ENCODE measurements at regions not wholly inside any gene's neighbourhood (a gene's known extent, or its start where the extent isn't known, plus 50 kb on each side); places are given as distances from the start of the nearest gene placed in this dataset.

DNA sequence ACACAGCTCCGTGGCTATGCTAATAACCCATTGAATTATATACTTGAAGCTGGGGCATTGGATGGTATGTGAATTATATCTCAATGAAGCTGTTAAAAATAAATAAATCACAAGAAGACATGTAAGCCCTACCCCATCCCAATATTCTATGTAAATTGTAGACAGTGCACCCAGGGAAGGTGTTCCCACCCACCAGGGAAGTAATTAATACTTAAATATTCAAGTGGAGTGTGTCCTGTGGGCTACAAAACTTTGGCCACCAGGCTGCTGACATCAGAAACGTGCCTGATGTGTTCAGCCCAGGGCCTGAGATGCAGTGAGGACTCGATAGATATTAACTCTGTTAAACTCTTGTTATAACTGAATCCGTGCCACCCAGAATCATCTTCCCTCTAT lies 240.4 kb upstream of the RREB1 start:
- TF ChIP-seq EGR1 (IDR thresholded peaks at IDR 0.05; ENCODE audit: low read depth in 2 of 2) (no peak), CTCF (IDR thresholded peaks at IDR 0.05; ENCODE audit: low read depth, low read length, missing input control) (no peak), YY1 (IDR thresholded peaks at IDR 0.05) (no peak), ZBTB33 (IDR thresholded peaks at IDR 0.05) (no peak), RAD21 (IDR thresholded peaks at IDR 0.05) (no peak)
- TF ChIP-seq, protein P1, sequence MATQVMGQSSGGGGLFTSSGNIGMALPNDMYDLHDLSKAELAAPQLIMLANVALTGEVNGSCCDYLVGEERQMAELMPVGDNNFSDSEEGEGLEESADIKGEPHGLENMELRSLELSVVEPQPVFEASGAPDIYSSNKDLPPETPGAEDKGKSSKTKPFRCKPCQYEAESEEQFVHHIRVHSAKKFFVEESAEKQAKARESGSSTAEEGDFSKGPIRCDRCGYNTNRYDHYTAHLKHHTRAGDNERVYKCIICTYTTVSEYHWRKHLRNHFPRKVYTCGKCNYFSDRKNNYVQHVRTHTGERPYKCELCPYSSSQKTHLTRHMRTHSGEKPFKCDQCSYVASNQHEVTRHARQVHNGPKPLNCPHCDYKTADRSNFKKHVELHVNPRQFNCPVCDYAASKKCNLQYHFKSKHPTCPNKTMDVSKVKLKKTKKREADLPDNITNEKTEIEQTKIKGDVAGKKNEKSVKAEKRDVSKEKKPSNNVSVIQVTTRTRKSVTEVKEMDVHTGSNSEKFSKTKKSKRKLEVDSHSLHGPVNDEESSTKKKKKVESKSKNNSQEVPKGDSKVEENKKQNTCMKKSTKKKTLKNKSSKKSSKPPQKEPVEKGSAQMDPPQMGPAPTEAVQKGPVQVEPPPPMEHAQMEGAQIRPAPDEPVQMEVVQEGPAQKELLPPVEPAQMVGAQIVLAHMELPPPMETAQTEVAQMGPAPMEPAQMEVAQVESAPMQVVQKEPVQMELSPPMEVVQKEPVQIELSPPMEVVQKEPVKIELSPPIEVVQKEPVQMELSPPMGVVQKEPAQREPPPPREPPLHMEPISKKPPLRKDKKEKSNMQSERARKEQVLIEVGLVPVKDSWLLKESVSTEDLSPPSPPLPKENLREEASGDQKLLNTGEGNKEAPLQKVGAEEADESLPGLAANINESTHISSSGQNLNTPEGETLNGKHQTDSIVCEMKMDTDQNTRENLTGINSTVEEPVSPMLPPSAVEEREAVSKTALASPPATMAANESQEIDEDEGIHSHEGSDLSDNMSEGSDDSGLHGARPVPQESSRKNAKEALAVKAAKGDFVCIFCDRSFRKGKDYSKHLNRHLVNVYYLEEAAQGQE (IDR thresholded peaks at IDR 0.05) = no peak
- TF ChIP-seq, protein P2, sequence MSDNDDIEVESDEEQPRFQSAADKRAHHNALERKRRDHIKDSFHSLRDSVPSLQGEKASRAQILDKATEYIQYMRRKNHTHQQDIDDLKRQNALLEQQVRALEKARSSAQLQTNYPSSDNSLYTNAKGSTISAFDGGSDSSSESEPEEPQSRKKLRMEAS (IDR thresholded peaks at IDR 0.05) = no peak

Measured in liver (tissue), 3 donors.